C4-2B (cell line): ENCODE measurements at regions not wholly inside any gene's neighbourhood (a gene's known extent, or its start where the extent isn't known, plus 50 kb on each side); places are given as distances from the start of the nearest gene placed in this dataset.

Source experiments
- H3K27ac ChIP-seq: fragments of 450-650 bp; 2 replicates; pipeline ENCODE4 v1.5.1; 2017
- CTCF ChIP-seq: fragments of 450-650 bp; conservative IDR thresholded peaks from 2 replicates; pipeline ENCODE4 v1.5.1; 2017; ENCODE audit warnings: mild to moderate bottlenecking
- ZFX ChIP-seq: fragments of 450-650 bp; IDR thresholded peaks from 2 replicates; pipeline ENCODE4 v1.6.1; 2017

- no peak overlapping the region for H3K27ac ChIP-seq
Observed at GRCh38 chr12:116389990-116390389, 112.5 kb upstream of the MED13L start.

GRCh38 chr12:116390401-116391335 lies 113.2 kb upstream of the MED13L start:
- TF ChIP-seq CTCF (no peak), ZFX (no peak)
- no peak overlapping the region for H3K27ac ChIP-seq

More at GRCh38 chr12:116389990-116390389, 112.5 kb upstream of the MED13L start:
- TF ChIP-seq CTCF (no peak), ZFX (no peak)

GRCh38 chr12:116391501-116391900 lies 114.0 kb upstream of the MED13L start:
- no peak for TF ChIP-seq ZFX
- H3K27ac ChIP-seq = no peak overlapping the region

GRCh38 chr12:116392061-116392460 lies 114.6 kb upstream of the MED13L start:
- no peak overlapping the region for H3K27ac ChIP-seq
- TF ChIP-seq CTCF (no peak), ZFX (no peak)

- H3K27ac ChIP-seq = no peak overlapping the region
- TF ChIP-seq ZFX (no peak), CTCF (no peak)
Observed at GRCh38 chr12:116393255-116393654, 115.8 kb upstream of the MED13L start.

GRCh38 chr12:116393859-116394650 lies 116.6 kb upstream of the MED13L start:
- H3K27ac ChIP-seq = no peak overlapping the region
- TF ChIP-seq CTCF (no peak), ZFX (no peak)

- no peak overlapping the region for H3K27ac ChIP-seq
- TF ChIP-seq ZFX (no peak), CTCF (no peak)
Observed at GRCh38 chr12:116395396-116395795, 117.9 kb upstream of the MED13L start.
